Fibroblast of gingiva (primary cell): ENCODE measurements at regions not wholly inside any gene's neighbourhood (a gene's known extent, or its start where the extent isn't known, plus 50 kb on each side); places are given as distances from the start of the nearest gene placed in this dataset.
"Not testable (repeated sequence)": the region's sequence is repeated elsewhere in the genome, so short reads cannot be mapped to it uniquely, and the experiment has no call there.

Experiments
- DNase-seq: peaks from one replicate; pipeline ENCODE4 v3.0.0-alpha.2; 2011; ENCODE audit warnings: low read depth

DNA sequence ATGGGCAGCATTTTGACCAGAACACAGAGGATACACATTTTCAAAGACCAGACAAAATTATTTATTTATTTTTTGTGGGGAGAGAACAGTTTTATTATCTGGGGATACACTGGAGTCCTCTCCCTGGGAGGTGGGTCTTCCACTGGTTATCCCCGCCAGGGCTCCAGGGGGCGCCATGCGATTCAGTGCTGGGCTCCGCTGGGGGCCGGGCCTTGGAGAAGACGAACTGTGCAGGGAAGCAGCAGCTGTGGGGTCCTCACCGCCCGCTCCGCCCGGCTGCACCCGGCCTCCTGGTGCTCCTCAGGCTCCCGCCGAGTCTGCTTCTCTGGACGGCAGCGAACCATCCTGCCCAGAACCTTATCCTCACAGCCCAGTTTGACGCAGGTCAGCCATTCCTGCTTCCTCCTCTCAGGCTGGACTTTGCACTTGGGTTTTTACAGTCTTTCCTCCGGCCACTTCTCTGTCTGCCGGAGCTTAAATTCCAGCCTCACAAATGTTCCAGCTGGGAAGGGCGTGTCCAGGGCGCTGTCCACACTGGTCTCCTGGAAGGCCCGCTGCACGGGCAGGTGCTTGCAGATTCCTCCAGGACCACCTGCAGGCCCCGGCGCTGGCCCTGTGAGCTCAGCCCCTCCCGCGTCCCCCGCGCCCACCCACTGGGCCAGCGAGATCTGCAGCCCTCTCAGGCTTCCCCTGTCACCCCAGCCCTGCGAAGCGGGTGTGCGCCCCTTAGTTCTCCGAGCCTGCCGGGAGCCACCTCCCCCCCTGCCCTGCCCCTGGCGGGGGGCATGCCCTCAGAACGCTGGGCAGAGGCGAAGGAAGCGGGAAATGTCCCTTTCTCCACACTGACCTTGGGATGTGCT, 1830.0 kb upstream of the DEFB115 start:
- DNase-seq: no peak

DNA sequence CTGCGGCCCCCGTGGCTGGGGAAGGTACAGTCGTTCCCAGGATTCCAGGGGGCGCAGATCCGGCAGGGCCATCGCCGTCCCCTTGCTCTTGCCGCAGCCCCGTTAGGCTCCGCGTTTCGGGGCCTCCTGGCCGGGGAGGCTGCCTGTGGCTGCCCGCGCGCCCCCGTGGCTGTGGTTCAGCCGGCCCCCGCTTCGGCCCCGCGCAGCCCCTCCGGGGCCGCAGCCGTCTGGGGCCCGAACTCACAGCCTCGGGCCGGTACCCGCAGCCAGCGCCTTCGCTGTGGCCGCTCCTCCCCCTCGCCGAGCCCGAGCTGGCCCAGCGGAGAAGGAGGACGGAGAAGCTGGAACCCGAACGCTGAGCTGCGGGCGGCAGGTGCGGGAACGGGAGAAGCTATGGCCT, 1826.9 kb upstream of the DEFB115 start:
- DNase-seq: no peak

DNA sequence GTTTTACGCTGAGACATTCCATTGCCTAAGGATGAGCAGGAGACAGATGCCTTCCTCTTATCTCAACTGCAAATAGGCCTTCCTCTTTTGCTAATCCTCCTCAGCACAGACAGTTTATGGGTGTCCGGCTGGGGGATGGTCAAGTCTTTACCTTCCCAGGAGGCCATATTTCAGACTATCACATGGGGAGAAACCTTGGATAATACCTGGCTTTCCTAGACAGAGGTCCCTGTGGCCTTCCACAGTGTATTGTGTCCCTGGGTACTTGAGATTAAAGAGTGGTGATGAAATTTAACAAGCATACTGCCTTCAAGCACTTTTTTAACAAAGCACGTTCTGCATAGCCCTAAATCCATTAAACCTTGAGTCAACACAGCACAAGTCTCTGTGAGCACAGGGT, 1816.7 kb upstream of the DEFB115 start:
- not testable (repeated sequence) for DNase-seq

DNA sequence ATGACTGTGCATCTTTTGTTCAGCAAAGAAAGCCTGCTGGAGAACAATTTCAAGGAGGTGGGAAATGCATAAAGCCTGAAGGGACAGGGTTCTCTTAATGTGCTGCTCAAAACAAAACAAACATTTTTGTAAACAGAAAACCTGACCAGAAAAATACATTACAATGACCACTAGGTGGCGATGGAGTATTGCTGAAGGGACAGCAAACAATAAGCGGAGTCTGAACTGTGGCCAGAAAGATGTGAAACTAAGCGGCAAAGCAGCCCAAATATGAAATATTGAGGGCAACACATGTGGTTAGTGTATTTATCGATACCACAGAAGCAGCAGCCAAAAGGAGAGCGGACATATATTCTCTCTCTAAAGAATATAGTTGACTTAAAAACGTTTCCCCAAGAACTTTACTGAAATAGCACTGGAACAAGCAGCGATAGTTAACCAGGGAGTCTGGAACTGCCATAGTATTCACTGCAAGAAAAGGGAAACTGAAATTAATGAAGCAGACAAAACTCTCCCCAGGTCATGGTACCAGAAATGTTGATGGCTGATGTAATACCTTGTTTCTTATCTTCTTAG, 1814.2 kb upstream of the DEFB115 start:
- DNase-seq: peak; percentile 49

DNA sequence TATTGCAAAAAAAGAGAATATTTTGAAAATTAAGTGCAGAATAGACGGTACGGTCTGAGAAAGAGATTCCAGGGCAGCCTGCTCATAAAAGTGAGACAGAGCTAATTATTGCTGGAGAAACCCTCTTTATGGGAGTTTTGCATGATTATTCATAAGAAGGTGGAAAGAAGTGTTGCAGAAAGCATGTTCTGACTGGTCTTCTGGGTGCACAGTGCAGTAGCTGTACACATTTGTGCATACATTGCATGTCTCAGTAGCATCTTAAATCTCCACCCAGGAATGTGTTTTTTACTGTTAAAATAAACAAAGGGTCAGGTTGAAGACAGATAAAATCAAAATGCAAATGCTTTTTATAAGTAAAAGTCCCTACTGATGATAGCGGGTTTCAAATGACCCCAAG, 1813.6 kb upstream of the DEFB115 start:
- DNase-seq: no peak

DNA sequence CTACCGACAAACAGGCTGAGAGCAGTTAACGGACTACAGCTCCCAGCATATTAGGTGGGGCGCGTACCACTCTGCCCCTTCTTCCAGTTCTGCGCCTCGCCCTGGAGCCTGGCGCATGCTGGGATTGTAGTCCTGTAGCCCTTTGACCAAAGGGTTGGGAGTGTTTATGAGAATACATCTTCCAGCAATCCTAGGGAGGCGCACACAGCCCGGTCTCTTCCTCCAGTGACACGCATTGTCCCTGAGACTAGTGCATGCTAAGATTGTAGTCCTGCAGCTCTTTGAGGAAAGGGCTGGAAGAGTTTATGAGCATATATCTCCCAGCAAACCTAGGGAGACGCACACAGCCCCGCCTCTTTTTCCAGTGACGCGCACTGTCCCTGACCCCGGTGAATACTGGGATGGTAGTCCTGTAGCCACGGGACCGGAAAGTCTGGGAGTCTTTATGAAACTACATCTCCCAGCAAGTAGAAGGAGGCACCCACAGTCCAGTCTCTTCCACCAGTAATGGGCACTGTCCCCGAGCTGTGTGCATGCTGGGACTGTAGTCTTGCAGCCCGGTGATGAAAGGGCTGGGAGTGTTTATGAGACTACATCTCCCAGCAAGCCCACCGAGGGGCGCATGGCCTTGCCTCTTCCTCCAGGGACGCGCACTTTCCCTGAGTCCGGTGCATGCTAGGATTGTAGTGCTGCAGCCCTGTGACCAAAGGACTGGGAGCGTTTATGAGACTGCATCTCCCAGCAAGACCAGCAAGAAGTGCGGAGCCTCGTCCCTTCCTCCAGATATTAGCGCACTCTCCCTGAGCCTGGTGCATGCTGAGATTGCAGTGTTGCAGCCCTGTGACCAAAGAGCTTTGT, 1812.2 kb upstream of the DEFB115 start:
- peak; percentile 65 for DNase-seq

DNA sequence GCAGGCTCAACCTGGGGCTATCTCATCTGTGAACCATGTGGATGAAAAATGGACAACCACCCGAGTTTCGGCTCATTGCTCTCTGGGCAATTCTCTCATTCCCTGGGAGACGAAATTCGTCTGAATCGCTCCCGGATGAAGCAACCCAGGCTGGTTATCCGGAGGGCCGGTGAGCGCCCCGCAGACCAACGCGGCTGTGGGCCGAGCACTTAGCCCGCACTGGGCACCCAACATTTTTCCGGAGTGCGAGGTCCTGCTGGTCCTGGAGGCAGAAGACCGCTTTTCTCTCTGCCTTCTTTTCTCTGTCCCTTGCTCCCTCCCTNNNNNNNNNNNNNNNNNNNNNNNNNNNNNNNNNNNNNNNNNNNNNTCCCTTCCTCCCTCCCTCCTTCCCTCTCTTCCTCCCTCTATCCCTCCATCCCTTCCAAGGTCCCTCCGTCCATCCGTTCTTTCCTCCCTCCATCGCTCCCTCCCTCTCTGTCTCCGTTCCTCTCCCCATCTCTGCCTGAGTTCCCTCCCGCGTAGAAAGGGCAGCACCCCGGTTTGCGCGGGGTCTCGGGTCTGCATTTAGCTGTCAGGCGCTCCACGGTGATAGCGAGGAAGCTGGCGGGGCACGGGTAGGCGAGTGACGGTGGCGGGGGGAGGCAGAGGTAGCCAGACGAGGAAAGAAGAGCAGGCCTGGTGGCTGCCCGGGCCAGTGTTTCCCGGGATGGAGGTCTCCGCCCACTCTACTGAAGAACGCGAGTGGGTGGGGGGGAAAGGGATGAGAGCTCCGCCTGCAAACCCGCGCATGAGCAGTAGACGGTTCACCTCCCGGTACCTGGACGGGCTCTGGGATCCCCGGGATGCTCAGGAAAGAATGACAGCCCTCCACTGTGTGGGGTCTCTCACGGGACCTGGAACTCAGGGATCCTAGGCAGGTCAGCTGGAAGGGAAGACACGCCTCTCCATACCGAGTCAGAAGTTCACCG, 1809.7 kb upstream of the DEFB115 start:
- DNase-seq: not testable (repeated sequence)

DNA sequence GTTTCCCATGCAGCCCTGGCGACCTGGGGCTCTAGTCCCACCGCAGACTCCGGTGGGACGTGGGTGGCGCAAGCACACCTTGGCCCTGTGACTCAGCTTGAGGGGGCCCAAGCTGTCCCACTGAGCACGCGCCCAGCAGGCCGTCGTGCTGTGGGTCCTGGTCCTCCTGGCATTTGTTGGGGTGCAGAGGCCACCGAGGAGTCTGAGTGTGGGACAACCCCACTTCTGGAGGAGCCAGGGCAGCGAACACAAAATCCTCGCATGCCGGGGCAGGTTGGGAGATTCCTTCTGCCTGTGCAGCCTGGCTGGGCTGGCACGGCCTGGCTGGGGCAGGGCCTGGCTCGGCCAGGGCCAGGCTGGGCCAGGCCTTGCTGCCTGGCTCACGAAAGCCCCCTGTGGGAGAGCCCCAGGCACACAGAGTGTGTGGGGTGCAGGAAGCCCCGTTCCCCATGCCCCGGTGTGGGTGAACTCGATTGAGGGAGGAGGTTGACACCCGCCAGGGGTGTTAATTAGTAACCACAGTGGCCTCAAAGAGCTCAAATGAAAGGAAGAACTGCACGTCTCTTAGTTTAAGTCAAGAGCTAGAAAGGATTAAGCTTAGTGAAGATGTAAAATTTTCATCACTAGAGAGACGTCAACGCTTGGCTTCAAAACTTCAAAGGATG, 1808.5 kb upstream of the DEFB115 start:
- DNase-seq: no peak

DNA sequence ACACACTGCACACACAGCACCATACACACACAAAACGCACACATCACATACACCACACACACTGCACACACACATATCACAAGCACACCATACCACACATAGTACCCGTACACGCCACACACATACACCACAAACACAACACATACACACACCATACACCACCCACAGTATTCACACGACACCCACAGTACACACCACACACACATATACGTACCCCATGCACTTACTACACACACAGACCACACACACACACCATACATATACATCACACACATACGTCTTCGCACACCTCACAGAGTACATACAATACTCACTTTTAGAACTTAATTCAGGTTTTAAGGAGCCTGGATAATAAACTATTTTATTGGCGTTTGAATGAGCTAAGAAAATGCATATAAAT, 1805.3 kb upstream of the DEFB115 start:
- no peak for DNase-seq

DNA sequence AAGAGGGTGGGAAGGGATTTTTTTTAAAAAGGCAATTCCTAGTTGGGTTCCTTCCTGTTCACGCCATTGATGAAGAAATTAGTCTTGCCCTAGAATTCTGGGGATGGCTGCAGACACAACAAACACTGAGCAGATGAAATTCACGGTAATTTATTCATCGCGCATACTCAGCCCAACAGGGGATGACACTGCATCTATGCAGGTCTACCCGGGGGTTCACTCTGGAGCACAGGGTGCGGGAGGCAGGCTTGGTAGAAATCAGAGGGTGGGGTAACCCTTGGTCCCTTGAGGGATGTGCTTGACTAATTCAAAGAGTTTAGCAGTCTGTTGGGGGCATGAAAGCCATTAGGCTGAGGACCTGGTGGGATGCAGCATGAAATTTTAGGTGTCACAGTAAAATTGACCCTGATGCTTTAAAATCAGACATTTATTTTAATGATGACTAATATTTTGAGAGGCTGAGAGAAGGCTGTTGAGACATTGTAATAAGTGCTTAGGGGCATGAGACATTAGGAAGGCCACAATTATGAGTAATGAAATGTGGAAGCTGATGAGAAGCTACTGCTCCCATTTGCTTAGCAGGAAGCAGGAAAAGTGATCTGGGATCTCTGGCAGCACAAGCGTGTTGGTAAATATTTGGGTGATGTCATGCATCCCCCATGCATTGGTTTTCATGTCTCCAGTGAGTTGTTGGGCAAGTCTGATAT, 1800.3 kb upstream of the DEFB115 start:
- not testable (repeated sequence) for DNase-seq

DNA sequence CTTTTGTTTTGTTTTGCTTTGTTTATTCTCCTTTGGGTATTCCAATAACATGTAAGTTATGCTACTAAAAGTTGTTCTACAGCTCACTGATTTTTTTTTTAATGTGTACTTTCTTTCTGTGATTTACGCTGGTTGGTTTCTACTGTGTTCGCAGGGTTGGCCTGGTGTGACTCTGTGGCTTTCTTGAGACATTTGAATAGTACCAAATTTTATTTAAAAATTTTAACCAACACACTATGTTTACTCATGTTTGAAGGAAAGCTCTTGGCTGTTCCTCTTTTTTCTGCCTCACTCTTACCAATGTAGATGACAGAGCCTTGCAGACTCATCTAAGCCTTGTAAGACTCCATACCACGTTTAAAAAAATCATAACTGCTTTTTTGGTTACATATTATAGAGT, 1784.9 kb upstream of the DEFB115 start:
- no peak for DNase-seq

DNA sequence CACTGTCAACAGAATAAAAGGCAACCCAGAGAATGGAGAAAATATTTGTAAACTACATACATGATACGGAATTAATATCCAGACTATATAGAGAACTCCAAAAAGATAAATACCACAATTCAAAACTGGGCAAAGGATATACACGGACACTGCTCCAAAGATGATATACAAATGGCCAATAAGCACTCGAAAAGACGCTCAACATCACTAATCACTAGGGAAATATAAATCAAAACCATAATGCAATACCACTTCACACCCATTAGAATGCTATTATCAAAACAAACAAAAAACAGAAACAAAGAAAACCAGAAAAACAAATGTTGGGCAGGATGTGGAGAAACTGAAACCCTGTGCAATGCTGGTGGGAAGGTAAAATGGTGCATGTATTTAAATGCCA, 1764.6 kb upstream of the DEFB115 start:
- not testable (repeated sequence) for DNase-seq

DNA sequence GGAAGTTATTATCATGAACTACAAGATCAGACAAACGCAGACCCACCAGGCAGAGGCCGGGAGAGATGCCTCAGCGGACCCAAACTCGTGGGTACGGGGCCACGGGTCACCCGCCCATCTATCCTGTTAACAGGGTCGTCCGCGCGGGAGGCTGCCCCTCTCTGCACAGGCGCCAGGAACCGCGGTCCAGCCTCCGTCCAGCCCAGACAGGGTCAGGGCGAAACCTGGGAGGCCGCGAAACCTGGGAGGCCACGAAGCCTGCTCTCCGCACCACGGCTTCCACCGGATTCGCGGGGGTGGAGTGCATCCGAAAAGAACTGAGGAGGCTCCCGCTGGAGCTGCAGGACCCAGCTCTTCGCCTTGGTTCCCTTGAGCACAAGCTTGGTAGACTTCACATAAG, 1760.7 kb upstream of the DEFB115 start:
- not testable (repeated sequence) for DNase-seq

DNA sequence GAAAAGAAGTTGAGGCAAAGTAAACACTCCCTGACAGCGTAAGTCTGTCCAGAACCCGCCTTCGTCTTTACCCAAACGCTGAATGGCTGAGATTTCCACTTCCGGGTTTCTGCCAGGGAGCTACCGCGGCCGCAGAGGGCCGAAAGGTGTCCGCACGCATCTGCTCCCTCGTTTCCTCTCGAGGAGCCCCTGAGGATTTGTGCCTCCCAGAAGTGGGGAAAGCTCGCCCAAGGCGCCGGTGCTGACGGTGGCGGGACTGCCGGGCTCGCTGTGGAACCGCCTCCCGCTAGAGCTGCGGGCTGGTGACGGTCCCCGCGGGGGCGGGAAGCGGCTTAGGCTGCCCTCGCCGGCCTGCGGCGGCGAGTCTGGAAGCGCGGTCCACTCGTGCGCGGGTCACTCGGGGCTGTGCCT, 1760.2 kb upstream of the DEFB115 start:
- peak; percentile 33 for DNase-seq

DNA sequence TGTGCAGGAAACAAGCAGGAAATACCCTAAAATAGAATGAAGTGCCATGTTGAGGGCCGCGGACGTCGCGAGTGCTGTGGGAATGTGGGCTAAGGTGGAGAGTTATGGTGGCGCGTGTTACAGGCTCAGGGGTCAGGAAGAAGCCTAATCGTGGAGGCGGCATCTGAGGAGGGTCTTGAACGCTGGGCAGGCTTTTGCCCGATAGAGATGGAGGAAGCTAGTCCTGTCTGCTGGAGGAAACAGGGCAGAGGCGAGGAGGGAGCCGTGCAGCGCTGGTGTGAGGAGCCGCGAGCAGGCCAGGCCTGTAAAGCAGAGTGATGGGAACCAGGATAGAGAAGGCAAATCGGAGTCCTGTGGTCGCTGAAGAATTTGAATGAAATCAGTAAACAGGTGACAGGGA, 1759.8 kb upstream of the DEFB115 start:
- not testable (repeated sequence) for DNase-seq

DNA sequence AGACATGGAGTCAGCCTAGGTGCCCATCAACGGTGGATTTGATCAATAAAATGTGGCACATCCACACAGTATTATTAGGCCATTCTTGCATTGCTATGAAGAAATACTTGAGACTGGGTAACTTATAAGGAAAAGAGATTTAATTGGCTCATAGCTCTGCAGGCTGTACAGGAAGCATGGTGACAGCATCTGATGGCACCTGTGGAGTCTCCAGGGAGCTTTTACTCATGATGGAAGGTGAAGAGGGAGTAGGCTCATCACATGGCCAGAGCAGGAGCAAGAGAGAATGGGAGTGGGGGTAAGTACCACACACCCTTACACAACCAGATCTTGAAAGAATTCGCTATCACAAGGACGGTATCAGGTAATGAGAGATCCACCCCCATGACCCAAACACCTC, 1756.7 kb upstream of the DEFB115 start:
- peak; percentile 2 for DNase-seq

DNA sequence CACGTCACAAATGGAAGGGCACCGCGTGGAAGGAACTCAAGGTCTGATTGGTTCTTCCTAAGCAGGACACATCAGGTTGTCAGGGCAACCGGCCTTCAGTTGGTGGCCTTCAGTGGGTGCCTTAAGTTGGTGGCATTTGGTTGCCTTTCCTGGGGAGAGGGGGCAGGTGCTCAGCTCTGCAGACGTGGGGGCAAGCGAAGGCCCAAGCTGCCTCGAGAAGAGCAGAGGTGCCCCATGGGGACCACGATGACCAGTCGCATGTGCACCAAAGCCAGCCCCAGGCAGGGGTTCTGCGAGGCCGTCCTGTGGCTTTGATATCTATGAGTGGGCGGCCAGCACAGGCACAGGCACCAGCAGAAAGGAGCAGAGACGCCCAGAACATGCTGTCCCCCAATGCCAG, 1742.8 kb upstream of the DEFB115 start:
- DNase-seq: not testable (repeated sequence)

DNA sequence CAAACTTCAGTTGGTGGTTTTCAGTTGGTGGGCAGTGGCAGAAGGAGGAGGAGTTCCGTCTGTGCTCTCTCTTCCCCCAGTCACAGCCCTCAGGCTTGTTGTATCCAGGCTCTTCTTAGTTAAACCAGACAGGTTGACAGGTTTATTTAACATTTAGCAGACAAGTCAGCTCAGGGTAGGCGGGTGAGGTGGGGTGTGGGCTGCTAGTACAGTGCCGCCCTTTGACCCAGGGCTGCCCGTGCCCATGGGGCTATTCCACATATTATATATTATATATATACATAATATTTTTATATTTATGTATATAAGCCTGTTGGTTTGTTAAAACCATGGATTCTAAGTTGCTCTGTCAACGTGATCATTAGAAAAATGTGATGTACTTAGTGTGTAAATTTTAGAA, 1740.6 kb upstream of the DEFB115 start:
- DNase-seq: not testable (repeated sequence)

DNA sequence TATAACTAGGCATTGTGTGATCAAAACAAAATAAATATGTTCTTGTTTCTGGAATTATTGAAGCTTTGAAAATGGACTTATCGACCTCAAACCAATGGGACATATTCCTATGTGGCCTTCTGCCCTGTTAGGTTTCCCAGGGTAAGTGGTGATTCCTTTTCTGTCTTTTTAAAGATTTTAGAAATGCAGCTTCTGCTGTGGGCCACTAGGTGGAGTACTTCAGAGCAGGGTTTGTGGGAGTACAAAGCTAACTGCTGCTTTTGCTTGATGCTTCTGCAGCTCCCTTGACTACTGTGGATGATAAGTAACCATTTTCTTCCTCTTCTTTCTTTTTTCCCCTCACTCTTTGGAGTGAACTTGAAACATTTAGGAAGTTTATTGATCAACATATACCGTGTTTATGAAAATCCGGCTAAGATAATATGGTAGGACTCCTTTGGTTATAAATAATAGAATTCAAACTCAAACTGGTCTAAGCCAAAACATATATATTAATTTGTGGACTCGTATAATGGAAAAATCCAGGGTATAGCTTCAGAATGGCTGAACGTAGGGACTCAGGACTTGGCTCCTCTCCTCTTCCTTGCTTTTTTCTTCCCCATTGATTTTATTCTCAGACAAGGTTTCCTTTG, 1737.7 kb upstream of the DEFB115 start:
- not testable (repeated sequence) for DNase-seq
